Testis (tissue), 2 donors: ENCODE measurements at regions not wholly inside any gene's neighbourhood (a gene's known extent, or its start where the extent isn't known, plus 50 kb on each side); places are given as distances from the start of the nearest gene placed in this dataset.

Experiments used
- DNase-seq: peaks from one replicate; pipeline ENCODE4 v3.0.0-alpha.2; 2019
- H3K27ac ChIP-seq, 2 donors: fragments of 200-600 bp; sonication (generic); one replicate each; pipeline ENCODE4 v1.5.1; 2019
- H3K27me3 ChIP-seq: fragments of 200-600 bp; sonication (generic); one replicate; pipeline ENCODE4 v1.5.1; 2019
- H3K36me3 ChIP-seq: fragments of 200-600 bp; sonication (generic); one replicate; pipeline ENCODE4 v1.5.1; 2017; ENCODE audit warnings: low read depth; ENCODE audit errors: missing control alignments
- H3K4me1 ChIP-seq: fragments of 200-600 bp; sonication (generic); one replicate; pipeline ENCODE4 v1.5.1; 2019
- H3K4me3 ChIP-seq, 2 donors: fragments of 200-600 bp; sonication (generic); one replicate each; pipeline ENCODE4 v1.5.1; 2017 to 2019
- H3K9me3 ChIP-seq: fragments of 200-600 bp; sonication (generic); one replicate; pipeline ENCODE4 v1.5.1; 2017
- POLR2A ChIP-seq: fragments of 450-650 bp; IDR thresholded peaks from one replicate; pipeline ENCODE4 v1.6.1; 2017; ENCODE audit warnings: antibody characterized with exemption, mild to moderate bottlenecking, moderate library complexity
- WGBS, 2 donors: methylation state at CpG; one replicate each; pipeline ENCODE4 v1.1.5; 2018; 5-methylcytosine and 5-hydroxymethylcytosine counted together
- intact Hi-C: fragments of 100-400 bp; cut with DNase I; formaldehyde crosslinking; loops from one replicate; pipeline ENCODE4 v1.15.1; 2023; ENCODE audit warnings: low total_unique reads
- TF ChIP-seq, protein P1 (sequence below), 3 experiments: fragments of 450-650 bp in 2 of 3; fragments of 200-600 bp in 1 of 3; sonication (generic) in 1 of 3; IDR thresholded peaks; one replicate each; pipeline ENCODE4 v1.5.1; 2016 to 2019; ENCODE audit warnings: antibody characterized with exemption in 3 of 3, mild to moderate bottlenecking in 2 of 3, moderate library complexity in 1 of 3

DNA sequence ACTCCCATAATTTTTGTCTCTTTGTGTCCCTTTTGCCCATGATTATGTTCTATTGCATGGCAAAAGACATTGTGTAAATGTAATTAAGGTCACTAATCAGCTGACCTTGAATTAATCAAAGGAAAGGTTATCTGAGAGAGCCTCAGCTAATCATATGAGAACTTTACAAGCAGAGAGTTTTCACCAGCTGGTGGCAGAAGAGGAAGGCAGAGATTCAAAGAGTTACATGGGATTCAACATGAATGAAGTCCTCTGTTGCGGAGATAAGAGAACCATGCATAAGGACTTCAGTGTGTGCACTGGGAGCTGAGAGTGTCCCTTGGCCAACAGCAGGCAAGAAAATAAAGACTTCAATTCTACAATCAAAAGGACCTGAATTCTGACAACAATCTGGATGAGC lies 494.1 kb upstream of the ARID1B start:
- H3K27me3 ChIP-seq = no peaks in the 10 kb centered on the region
- DNase-seq = no peak
- no peak overlapping the region for H3K4me3 ChIP-seq
- no peak for TF ChIP-seq POLR2A
- TF ChIP-seq, protein P1, sequence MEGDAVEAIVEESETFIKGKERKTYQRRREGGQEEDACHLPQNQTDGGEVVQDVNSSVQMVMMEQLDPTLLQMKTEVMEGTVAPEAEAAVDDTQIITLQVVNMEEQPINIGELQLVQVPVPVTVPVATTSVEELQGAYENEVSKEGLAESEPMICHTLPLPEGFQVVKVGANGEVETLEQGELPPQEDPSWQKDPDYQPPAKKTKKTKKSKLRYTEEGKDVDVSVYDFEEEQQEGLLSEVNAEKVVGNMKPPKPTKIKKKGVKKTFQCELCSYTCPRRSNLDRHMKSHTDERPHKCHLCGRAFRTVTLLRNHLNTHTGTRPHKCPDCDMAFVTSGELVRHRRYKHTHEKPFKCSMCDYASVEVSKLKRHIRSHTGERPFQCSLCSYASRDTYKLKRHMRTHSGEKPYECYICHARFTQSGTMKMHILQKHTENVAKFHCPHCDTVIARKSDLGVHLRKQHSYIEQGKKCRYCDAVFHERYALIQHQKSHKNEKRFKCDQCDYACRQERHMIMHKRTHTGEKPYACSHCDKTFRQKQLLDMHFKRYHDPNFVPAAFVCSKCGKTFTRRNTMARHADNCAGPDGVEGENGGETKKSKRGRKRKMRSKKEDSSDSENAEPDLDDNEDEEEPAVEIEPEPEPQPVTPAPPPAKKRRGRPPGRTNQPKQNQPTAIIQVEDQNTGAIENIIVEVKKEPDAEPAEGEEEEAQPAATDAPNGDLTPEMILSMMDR (IDR thresholded peaks at IDR 0.05) = no peak
- peaks cover 2% of the 10 kb centered on the region for H3K4me1 ChIP-seq
- intact Hi-C loops = no loop called here
- H3K27ac ChIP-seq = no peak overlapping the region
- no peaks in the 10 kb centered on the region for H3K9me3 ChIP-seq
- 90 to 92% methylated on average over 1 of the region's 1 CpG for WGBS, 2 donors
- H3K36me3 ChIP-seq = no peaks in the 10 kb centered on the region

DNA sequence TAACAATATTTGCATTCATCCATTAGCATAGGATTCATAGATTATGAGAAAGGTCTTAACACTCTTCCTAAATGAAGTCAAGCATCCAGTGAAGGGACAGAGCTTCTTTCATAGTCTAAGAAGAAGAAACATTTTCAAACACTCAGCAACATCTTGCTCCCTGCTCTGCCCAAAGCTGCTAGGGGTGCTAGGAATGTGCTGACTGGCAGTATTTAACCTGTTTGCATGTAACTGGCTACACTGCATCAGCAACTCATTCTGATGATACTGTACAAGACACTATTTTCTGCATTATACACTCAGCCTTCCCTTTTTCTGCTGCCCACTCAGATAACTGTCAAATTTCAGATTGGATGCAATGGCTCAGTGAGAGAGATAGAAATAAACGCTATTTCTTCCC lies 495.1 kb upstream of the ARID1B start:
- 49 to 63% methylated on average over 1 of the region's 1 CpG for WGBS, 2 donors
- Histone ChIP-seq H3K27me3 (no peaks in the 10 kb centered on the region), H3K27ac (no peak overlapping the region), H3K4me3 (no peak overlapping the region), H3K9me3 (no peaks in the 10 kb centered on the region), H3K4me1 (peaks cover 2% of the 10 kb centered on the region), H3K36me3 (no peaks in the 10 kb centered on the region)
- DNase-seq = no peak
- TF ChIP-seq, protein P1 (IDR thresholded peaks at IDR 0.05) = no peak
- no peak for TF ChIP-seq POLR2A
- intact Hi-C loops = no loop called here

DNA sequence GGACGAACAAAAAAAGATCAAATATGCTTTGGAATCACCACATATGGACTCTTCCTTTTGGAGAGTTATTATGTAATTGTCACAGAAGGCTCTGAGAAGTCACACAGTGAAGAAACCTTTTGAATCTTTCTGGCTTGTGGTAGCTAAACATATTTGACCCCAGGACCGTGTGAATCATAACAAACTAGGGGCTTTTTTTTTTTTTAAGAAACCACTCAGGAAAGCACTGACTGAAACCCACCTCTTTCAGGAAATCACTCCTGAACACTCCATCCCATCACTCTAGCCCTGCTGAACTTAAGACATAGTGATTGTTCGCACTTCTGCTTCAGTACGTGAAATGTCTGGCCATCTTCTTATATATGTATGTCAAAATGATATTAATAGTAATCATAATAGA lies 495.9 kb upstream of the ARID1B start:
- Histone ChIP-seq H3K36me3 (no peaks in the 10 kb centered on the region), H3K27ac (no peak overlapping the region), H3K4me3 (no peak overlapping the region), H3K27me3 (no peaks in the 10 kb centered on the region), H3K4me1 (peaks cover 2% of the 10 kb centered on the region), H3K9me3 (no peaks in the 10 kb centered on the region)
- WGBS, 2 donors = 73% methylated on average over 4 of the region's 4 CpGs
- TF ChIP-seq POLR2A = no peak
- TF ChIP-seq, protein P1 (IDR thresholded peaks at IDR 0.05) = no peak
- intact Hi-C loops = no loop called here
- no peak for DNase-seq

GRCh38 chr6:156280065-156280464 lies 497.1 kb upstream of the ARID1B start:
- Histone ChIP-seq H3K36me3 (no peaks in the 10 kb centered on the region), H3K4me1 (peaks cover 2% of the 10 kb centered on the region), H3K27ac (no peak overlapping the region), H3K4me3 (no peak overlapping the region), H3K9me3 (no peaks in the 10 kb centered on the region), H3K27me3 (no peaks in the 10 kb centered on the region)
- TF ChIP-seq, protein P1 (IDR thresholded peaks at IDR 0.05) = no peak
- TF ChIP-seq POLR2A = no peak
- intact Hi-C loops = no loop called here
- WGBS, 2 donors = 39 to 53% methylated on average over 4 of the region's 4 CpGs
- DNase-seq = peak; percentile 62

DNA sequence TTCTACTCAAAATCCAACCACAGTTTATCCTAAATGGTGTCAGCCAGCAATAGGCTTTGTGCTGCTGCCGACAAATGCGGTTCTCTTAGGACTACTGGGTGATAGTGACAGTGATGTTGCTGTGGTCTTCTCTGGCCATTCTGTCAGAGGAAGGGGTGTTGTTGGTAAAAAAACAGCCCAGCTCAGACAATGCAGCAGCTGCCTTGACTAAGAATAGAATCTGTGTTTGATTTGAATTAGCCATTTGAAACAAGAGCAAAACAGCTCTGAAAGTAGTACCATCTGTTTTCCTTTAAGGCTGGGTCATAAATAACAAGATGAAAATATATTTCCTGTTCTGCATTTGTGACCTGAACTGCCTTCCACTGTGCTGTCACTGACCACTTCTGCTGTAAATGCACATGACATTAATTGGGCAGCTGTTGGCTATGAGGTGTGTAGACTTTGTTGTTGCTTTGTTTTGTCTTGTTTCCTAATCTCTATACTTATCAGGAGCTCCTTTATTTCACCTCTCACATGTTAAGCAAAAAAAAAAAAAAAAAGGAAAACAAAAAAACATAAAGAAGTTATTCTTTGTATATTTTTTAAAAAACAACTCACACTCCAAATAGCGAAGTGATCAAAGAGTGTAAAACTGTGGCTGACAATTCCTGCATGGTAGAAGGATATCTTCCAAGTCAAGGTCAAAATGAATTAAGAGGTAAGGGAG lies 497.8 kb upstream of the ARID1B start:
- Histone ChIP-seq H3K27me3 (no peaks in the 10 kb centered on the region), H3K4me1 (peaks cover 2% of the 10 kb centered on the region), H3K27ac (no peak overlapping the region), H3K4me3 (no peak overlapping the region), H3K9me3 (no peaks in the 10 kb centered on the region), H3K36me3 (no peaks in the 10 kb centered on the region)
- intact Hi-C loops = no loop called here
- TF ChIP-seq, protein P1 (IDR thresholded peaks at IDR 0.05) = no peak
- TF ChIP-seq POLR2A = no peak
- no peak for DNase-seq
- WGBS, 2 donors = 60 to 69% methylated on average over 3 of the region's 3 CpGs
